IMR-90 (cell line): ENCODE measurements at regions not wholly inside any gene's neighbourhood (a gene's known extent, or its start where the extent isn't known, plus 50 kb on each side); places are given as distances from the start of the nearest gene placed in this dataset.

Experiments
- ATAC-seq: fragments of 200-7000 bp; cut with Tn5 transposase; 2 replicates; pipeline ENCODE4 v1.9.1; 2020; ENCODE audit warnings: low read depth, mild to moderate bottlenecking, moderate library complexity
- BruUV-seq: library from RNA; stranded (reverse); fragments of 400-500 nt; replicated peaks from 2 replicates; lab custom pipeline; 2021; lab: Mats Ljungman, UMichigan
- CTCF ChIA-PET: fragments of 300-600 bp; formaldehyde crosslinking; extraction: SDS; loops from one replicate; lab custom pipeline; 2021; ENCODE audit warnings: antibody characterized with exemption; lab: Yijun Ruan, JAX
- POLR2A ChIA-PET: fragments of 300-600 bp; sonication (Branson Sonifier 250); formaldehyde crosslinking; loops from one replicate; lab custom pipeline; 2022; ENCODE audit warnings: antibody characterized with exemption; ENCODE audit not compliant: unreplicated experiment; lab: Charles Lee
- DNase-seq: peaks from one replicate; pipeline ENCODE4 v3.0.0; 2013
- H2AFZ ChIP-seq: replicated peaks from 2 replicates; pipeline ENCODE3; 2013; ENCODE audit warnings: low read length, mild to moderate bottlenecking; ENCODE audit not compliant: poor library complexity
- H2AK5ac ChIP-seq: 2 replicates; pipeline ENCODE4 v1.6.1; 2013; ENCODE audit warnings: low read depth, low read length, inconsistent platforms
- H2AK9ac ChIP-seq: replicated peaks from 2 replicates; pipeline ENCODE3; 2013; ENCODE audit warnings: mild to moderate bottlenecking, low read depth, low read length, moderate library complexity; ENCODE audit not compliant: poor library complexity
- H2BK120ac ChIP-seq: 2 replicates; pipeline ENCODE4 v1.6.1; 2013; ENCODE audit warnings: low read depth, low read length, inconsistent platforms
- H2BK15ac ChIP-seq: 3 replicates; pipeline ENCODE4 v1.6.1; 2013; ENCODE audit warnings: low read depth, low read length, inconsistent platforms
- H2BK20ac ChIP-seq: 2 replicates; pipeline ENCODE4 v1.6.1; 2013; ENCODE audit warnings: low read depth, mild to moderate bottlenecking, inconsistent platforms, low read length, moderate library complexity
- H2BK5ac ChIP-seq: 2 replicates; pipeline ENCODE4 v1.6.1; 2013; ENCODE audit warnings: mild to moderate bottlenecking, low read depth, low read length, inconsistent platforms; ENCODE audit not compliant: poor library complexity, severe bottlenecking
- H3K14ac ChIP-seq: replicated peaks from 2 replicates; pipeline ENCODE4 v1.6.1; 2013; ENCODE audit warnings: low read depth, low read length, inconsistent platforms
- H3K18ac ChIP-seq: 2 replicates; pipeline ENCODE4 v1.6.1; 2013; ENCODE audit warnings: low read depth, low read length, control low read depth
- H3K23ac ChIP-seq: 2 replicates; pipeline ENCODE4 v1.6.1; 2013; ENCODE audit warnings: low read depth, low read length, inconsistent platforms
- H3K27ac ChIP-seq: 2 replicates; pipeline ENCODE4 v1.5.1; 2013; ENCODE audit warnings: mild to moderate bottlenecking, control low read depth, low read length; ENCODE audit not compliant: insufficient read depth
- H3K27me3 ChIP-seq: 2 replicates; pipeline ENCODE4 v1.6.1; 2013; ENCODE audit warnings: low read length; ENCODE audit not compliant: control insufficient read depth, insufficient read depth
- H3K36me3 ChIP-seq: 2 replicates; pipeline ENCODE4 v1.6.1; 2013; ENCODE audit warnings: low read length, mixed read lengths; ENCODE audit not compliant: control insufficient read depth, insufficient read depth
- H3K4ac ChIP-seq: 2 replicates; pipeline ENCODE4 v1.6.1; 2013; ENCODE audit warnings: low read depth, low read length, inconsistent platforms
- H3K4me1 ChIP-seq: 2 replicates; pipeline ENCODE4 v1.6.1; 2013; ENCODE audit warnings: low read length, mixed read lengths; ENCODE audit not compliant: control insufficient read depth, insufficient read depth
- H3K4me2 ChIP-seq: 2 replicates; pipeline ENCODE4 v1.6.1; 2013; ENCODE audit warnings: low read depth, mild to moderate bottlenecking, control low read depth, low read length, moderate library complexity
- H3K4me3 ChIP-seq: 2 replicates; pipeline ENCODE4 v1.5.1; 2013; ENCODE audit warnings: low read depth, mild to moderate bottlenecking, control low read depth, low read length, moderate library complexity; ENCODE audit not compliant: insufficient read depth
- H3K56ac ChIP-seq: 2 replicates; pipeline ENCODE4 v1.6.1; 2013; ENCODE audit warnings: low read length, inconsistent platforms; ENCODE audit not compliant: insufficient read depth; ENCODE audit errors: extremely low read depth
- H3K79me1 ChIP-seq, 2 experiments: 2 replicates each; pipeline ENCODE4 v1.6.1; 2013; ENCODE audit warnings: low read length in 2 of 2, inconsistent platforms in 1 of 2, low read depth in 1 of 2
- H3K9ac ChIP-seq: 2 replicates; pipeline ENCODE4 v1.6.1; 2013; ENCODE audit warnings: low read depth, low read length, control low read depth
- H3K9me1 ChIP-seq: 2 replicates; pipeline ENCODE4 v1.6.1; 2013; ENCODE audit warnings: low read length, inconsistent platforms; ENCODE audit not compliant: insufficient read depth
- H3K9me3 ChIP-seq: 2 replicates; pipeline ENCODE4 v1.6.1; 2013; ENCODE audit warnings: low read length; ENCODE audit not compliant: control insufficient read depth, insufficient read depth
- H4K20me1 ChIP-seq: 2 replicates; pipeline ENCODE4 v1.6.1; 2013; ENCODE audit warnings: low read length, inconsistent platforms; ENCODE audit not compliant: insufficient read depth
- H4K5ac ChIP-seq: 2 replicates; pipeline ENCODE4 v1.6.1; 2013; ENCODE audit warnings: mild to moderate bottlenecking, low read depth, low read length, control low read depth
- H4K8ac ChIP-seq, 2 experiments: 2 replicates each; pipeline ENCODE4 v1.6.1; 2013; ENCODE audit warnings: low read depth in 2 of 2, low read length in 2 of 2, control low read depth in 1 of 2, inconsistent platforms in 1 of 2
- H4K91ac ChIP-seq: 2 replicates; pipeline ENCODE4 v1.6.1; 2013; ENCODE audit warnings: low read depth, low read length, inconsistent platforms; ENCODE audit not compliant: insufficient read depth
- BHLHE40 ChIP-seq: fragments of 150-350 bp; IDR thresholded peaks from 2 replicates; pipeline ENCODE4 v1.6.1; 2016; ENCODE audit warnings: mild to moderate bottlenecking, low read depth, low read length
- CEBPB ChIP-seq: IDR thresholded peaks from 2 replicates; pipeline ENCODE4 v1.6.1; 2012; ENCODE audit warnings: low read depth, low read length, improper control_type of control experiment
- CHD1 ChIP-seq: IDR thresholded peaks from 2 replicates; pipeline ENCODE4 v1.6.1; 2012; ENCODE audit warnings: low read depth, low read length, improper control_type of control experiment
- FOS ChIP-seq: fragments of 150-350 bp; IDR thresholded peaks from 2 replicates; pipeline ENCODE4 v1.6.1; 2016; ENCODE audit warnings: low read depth, low read length
- MAFK ChIP-seq: IDR thresholded peaks from 2 replicates; pipeline ENCODE4 v1.6.1; 2012; ENCODE audit warnings: low read depth, low read length, improper control_type of control experiment
- MAZ ChIP-seq: IDR thresholded peaks from 2 replicates; pipeline ENCODE4 v1.6.1; 2012; ENCODE audit warnings: low read depth, mild to moderate bottlenecking, low read length, improper control_type of control experiment, moderate library complexity, borderline replicate concordance
- MXI1 ChIP-seq: IDR thresholded peaks from 2 replicates; pipeline ENCODE4 v1.6.1; 2012; ENCODE audit warnings: low read depth, mild to moderate bottlenecking, low read length, moderate library complexity, borderline replicate concordance
- NFE2L2 ChIP-seq: fragments of 150-350 bp; IDR thresholded peaks from 2 replicates; pipeline ENCODE4 v1.6.1; 2016; ENCODE audit warnings: low read depth, mild to moderate bottlenecking, low read length
- POLR2A ChIP-seq: IDR thresholded peaks from 2 replicates; pipeline ENCODE4 v1.6.1; 2012; ENCODE audit warnings: mild to moderate bottlenecking, low read depth, low read length
- RAD21 ChIP-seq: IDR thresholded peaks from 2 replicates; pipeline ENCODE4 v1.6.1; 2012; ENCODE audit warnings: low read length, improper control_type of control experiment
- RCOR1 ChIP-seq: IDR thresholded peaks from 2 replicates; pipeline ENCODE4 v1.6.1; 2012; ENCODE audit warnings: mild to moderate bottlenecking, low read length, improper control_type of control experiment; ENCODE audit not compliant: insufficient replicate concordance
- RFX5 ChIP-seq: IDR thresholded peaks from 2 replicates; pipeline ENCODE4 v1.8.0; 2012; ENCODE audit warnings: low read depth, mild to moderate bottlenecking, low read length, moderate library complexity
- SMC3 ChIP-seq: fragments of 150-350 bp; IDR thresholded peaks from 2 replicates; pipeline ENCODE4 v1.6.1; 2016; ENCODE audit warnings: low read depth, mild to moderate bottlenecking, antibody characterized with exemption, low read length, moderate library complexity
- WGBS, 2 experiments: methylation state at CpG; one replicate each; pipeline versions ENCODE4 v1.1.5 to v1.1.7; 2013; ENCODE audit warnings: missing lambda C conversion rate in 2 of 2; ENCODE audit not compliant: insufficient read length in 1 of 2; ENCODE audit errors: extremely low coverage in 2 of 2; 5-methylcytosine and 5-hydroxymethylcytosine counted together
- dilution Hi-C: fragments of 300-500 bp; cut with HindIII; formaldehyde crosslinking; loops from one replicate; pipeline ENCODE4 v1.14.3; 2018; ENCODE audit warnings: low sequenced_read_pairs; ENCODE audit not compliant: unreplicated experiment
- in situ Hi-C: fragments of 300-500 bp; cut with MboI; formaldehyde crosslinking; loops from 3 replicates; pipeline ENCODE4 v1.14.3; 2019; ENCODE audit warnings: low sequenced_read_pairs, inconsistent platforms, mixed read lengths
- intact Hi-C: fragments of 100-400 bp; cut with micrococcal nuclease; formaldehyde crosslinking; loops from 2 replicates; pipeline ENCODE4 v1.10.0; 2022
- TF ChIP-seq, protein P1 (sequence below): fragments of 150-350 bp; IDR thresholded peaks from 2 replicates; pipeline ENCODE4 v1.6.1; 2016; ENCODE audit warnings: low read depth, mild to moderate bottlenecking, low read length, moderate library complexity, borderline replicate concordance
- TF ChIP-seq, protein P2 (sequence below): conservative IDR thresholded peaks from 2 replicates; pipeline ENCODE4 v1.5.1; 2012; ENCODE audit warnings: mild to moderate bottlenecking, low read depth, low read length, improper control_type of control experiment
- TF ChIP-seq, protein P3 (sequence below): fragments of 150-350 bp; IDR thresholded peaks from 2 replicates; pipeline ENCODE4 v1.6.1; 2017; ENCODE audit warnings: mild to moderate bottlenecking, antibody characterized with exemption, low read length, low read depth

DNA sequence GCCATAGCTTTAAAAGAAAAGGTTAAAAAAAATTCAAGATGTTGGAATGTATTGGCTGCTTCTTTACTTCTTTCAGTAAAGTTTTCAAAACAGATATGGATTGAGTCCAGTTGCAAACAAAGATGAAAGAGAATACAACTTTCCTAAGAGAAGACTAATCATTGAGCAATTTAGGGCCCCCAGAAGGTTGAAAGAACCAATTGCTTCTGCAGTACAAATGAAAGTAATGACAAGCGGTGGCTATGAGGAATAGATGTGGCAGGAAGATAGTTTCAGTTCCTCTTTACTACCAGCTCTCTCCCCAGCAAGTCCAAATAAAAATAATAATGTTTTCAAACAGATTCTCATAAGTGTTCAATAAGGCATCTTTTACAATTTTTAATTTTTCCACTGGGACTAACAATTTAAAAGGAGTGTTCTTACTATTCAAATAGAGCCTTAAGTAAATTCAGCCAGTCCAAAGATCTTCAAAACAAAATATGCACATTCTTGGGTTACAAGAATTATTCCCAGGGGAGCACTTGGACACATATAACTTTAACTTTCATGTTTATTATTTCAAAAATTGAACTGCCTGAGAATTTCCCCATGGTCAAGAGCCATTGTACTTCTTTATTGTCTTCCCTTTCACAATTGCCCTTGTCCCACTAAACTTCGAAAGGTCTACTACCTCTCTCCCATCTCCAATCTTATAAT is 62.3 kb upstream of the PPP1R12A start:
- Histone ChIP-seq H2BK15ac (no peak overlapping the region), H3K4me3 (no peak overlapping the region), H4K8ac (no peak overlapping the region), H3K36me3 (no peaks in the 10 kb centered on the region), H3K23ac (no peak overlapping the region), H3K18ac (no peak overlapping the region), H4K5ac (no peak overlapping the region), H3K9me1 (no peaks in the 10 kb centered on the region), H3K56ac (no peak overlapping the region), H3K14ac (no peak overlapping the region), H3K4me1 (no peaks in the 10 kb centered on the region), H4K91ac (no peak overlapping the region), H3K9me3 (no peaks in the 10 kb centered on the region), H2AFZ (no peak overlapping the region), H3K4me2 (no peak overlapping the region), H3K27ac (no peak overlapping the region), H3K4ac (no peak overlapping the region), H2AK9ac (no peak overlapping the region), H3K79me1 (no peaks in the 10 kb centered on the region), H3K27me3 (no peaks in the 10 kb centered on the region), H4K20me1 (no peaks in the 10 kb centered on the region), H2BK5ac (no peak overlapping the region), H2BK120ac (no peak overlapping the region), H2AK5ac (no peak overlapping the region), H3K9ac (no peak overlapping the region), H2BK20ac (no peak overlapping the region)
- dilution Hi-C loops (no loop called here), intact Hi-C loops (no loop called here), in situ Hi-C loops (no loop called here)
- TF ChIP-seq, protein P1, sequence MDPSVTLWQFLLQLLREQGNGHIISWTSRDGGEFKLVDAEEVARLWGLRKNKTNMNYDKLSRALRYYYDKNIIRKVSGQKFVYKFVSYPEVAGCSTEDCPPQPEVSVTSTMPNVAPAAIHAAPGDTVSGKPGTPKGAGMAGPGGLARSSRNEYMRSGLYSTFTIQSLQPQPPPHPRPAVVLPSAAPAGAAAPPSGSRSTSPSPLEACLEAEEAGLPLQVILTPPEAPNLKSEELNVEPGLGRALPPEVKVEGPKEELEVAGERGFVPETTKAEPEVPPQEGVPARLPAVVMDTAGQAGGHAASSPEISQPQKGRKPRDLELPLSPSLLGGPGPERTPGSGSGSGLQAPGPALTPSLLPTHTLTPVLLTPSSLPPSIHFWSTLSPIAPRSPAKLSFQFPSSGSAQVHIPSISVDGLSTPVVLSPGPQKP, result no peak
- TF ChIP-seq BHLHE40 (no peak), MAZ (no peak), POLR2A (no peak), MAFK (no peak), CHD1 (no peak), SMC3 (no peak), NFE2L2 (no peak), RFX5 (no peak), RCOR1 (no peak), MXI1 (no peak), RAD21 (no peak), CEBPB (no peak), FOS (no peak)
- TF ChIP-seq, protein P2, sequence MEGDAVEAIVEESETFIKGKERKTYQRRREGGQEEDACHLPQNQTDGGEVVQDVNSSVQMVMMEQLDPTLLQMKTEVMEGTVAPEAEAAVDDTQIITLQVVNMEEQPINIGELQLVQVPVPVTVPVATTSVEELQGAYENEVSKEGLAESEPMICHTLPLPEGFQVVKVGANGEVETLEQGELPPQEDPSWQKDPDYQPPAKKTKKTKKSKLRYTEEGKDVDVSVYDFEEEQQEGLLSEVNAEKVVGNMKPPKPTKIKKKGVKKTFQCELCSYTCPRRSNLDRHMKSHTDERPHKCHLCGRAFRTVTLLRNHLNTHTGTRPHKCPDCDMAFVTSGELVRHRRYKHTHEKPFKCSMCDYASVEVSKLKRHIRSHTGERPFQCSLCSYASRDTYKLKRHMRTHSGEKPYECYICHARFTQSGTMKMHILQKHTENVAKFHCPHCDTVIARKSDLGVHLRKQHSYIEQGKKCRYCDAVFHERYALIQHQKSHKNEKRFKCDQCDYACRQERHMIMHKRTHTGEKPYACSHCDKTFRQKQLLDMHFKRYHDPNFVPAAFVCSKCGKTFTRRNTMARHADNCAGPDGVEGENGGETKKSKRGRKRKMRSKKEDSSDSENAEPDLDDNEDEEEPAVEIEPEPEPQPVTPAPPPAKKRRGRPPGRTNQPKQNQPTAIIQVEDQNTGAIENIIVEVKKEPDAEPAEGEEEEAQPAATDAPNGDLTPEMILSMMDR, result no peak
- TF ChIP-seq, protein P3, sequence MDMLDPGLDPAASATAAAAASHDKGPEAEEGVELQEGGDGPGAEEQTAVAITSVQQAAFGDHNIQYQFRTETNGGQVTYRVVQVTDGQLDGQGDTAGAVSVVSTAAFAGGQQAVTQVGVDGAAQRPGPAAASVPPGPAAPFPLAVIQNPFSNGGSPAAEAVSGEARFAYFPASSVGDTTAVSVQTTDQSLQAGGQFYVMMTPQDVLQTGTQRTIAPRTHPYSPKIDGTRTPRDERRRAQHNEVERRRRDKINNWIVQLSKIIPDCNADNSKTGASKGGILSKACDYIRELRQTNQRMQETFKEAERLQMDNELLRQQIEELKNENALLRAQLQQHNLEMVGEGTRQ, result no peak
- ChIA-PET CTCF (no interaction called here), POLR2A (no interaction called here)
- WGBS, 2 experiments, result no CpG with 5 or more reads among the region's 2 CpGs
- no TSS peak for BruUV-seq
- DNase-seq, result no peak
- no peak for ATAC-seq
